ENCODE measurements at regions not wholly inside any gene's neighbourhood (a gene's known extent, or its start where the extent isn't known, plus 50 kb on each side); places are given as distances from the start of the nearest gene placed in this dataset.

GRCh38 chr2:66899109-66899508 lies 464.2 kb downstream of the MEIS1 start:
- Histone ChIP-seq H3K4me3 (no peak overlapping the region), H3K27me3 (no peaks in the 10 kb centered on the region), H3K9ac (no peak overlapping the region), H3K4me1 (no peaks in the 10 kb centered on the region), H4K20me1 (no peaks in the 10 kb centered on the region), H3K36me3 (no peaks in the 10 kb centered on the region), H3K9me3 (no peaks in the 10 kb centered on the region), H3K27ac (no peak overlapping the region), H3K4me2 (no peak overlapping the region)
- no peak for TF ChIP-seq Cebpa-rat (IDR thresholded peaks at IDR 0.05)

- Histone ChIP-seq H3K4me3 (no peak overlapping the region), H3K9me3 (no peaks in the 10 kb centered on the region), H3K4me1 (no peaks in the 10 kb centered on the region), H3K36me3 (no peaks in the 10 kb centered on the region), H3K4me2 (no peak overlapping the region), H3K9ac (no peak overlapping the region), H3K27me3 (no peaks in the 10 kb centered on the region), H3K27ac (no peak overlapping the region), H4K20me1 (no peaks in the 10 kb centered on the region)
- no peak for TF ChIP-seq Cebpa-rat (IDR thresholded peaks at IDR 0.05)
Observed at GRCh38 chr2:66899648-66900047, 464.7 kb downstream of the MEIS1 start.

- no peak overlapping the region for H3K9ac ChIP-seq
- no peaks in the 10 kb centered on the region for H3K27me3 ChIP-seq
- no peaks in the 10 kb centered on the region for H3K9me3 ChIP-seq
- no peaks in the 10 kb centered on the region for H3K4me1 ChIP-seq
- H3K4me3 ChIP-seq = no peak overlapping the region
- H3K4me2 ChIP-seq = no peak overlapping the region
- no peak for TF ChIP-seq Cebpa-rat (IDR thresholded peaks at IDR 0.05)
- no peaks in the 10 kb centered on the region for H3K36me3 ChIP-seq
- no peak overlapping the region for H3K27ac ChIP-seq
- no peaks in the 10 kb centered on the region for H4K20me1 ChIP-seq
Observed at GRCh38 chr2:66901344-66901743, 466.4 kb downstream of the MEIS1 start.

DNA sequence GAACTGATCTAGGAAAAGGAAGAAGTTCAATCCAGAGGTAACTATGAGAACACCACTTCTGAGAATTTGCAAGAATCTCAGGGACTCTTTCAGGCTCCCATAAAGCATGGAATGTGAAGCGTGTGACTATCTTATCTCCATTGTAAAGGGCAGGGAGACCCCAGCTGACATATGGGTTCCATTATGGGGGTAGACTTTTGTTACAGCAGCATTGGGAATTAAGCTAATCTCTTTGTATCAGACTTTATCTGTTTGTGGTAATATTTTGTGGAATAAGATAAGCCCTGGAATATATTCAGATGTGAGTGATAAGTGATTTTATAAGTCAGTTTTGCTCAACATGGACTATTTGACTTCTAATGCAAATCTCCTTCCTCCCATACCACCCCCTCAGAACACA lies 468.3 kb downstream of the MEIS1 start:
- Histone ChIP-seq H3K9ac (no peak overlapping the region), H3K4me3 (no peak overlapping the region), H3K27ac (no peak overlapping the region), H3K4me2 (no peak overlapping the region), H3K27me3 (no peaks in the 10 kb centered on the region), H3K4me1 (no peaks in the 10 kb centered on the region), H3K9me3 (no peaks in the 10 kb centered on the region), H3K36me3 (no peaks in the 10 kb centered on the region), H4K20me1 (no peaks in the 10 kb centered on the region)
- TF ChIP-seq Cebpa-rat (IDR thresholded peaks at IDR 0.05) = no peak

- Histone ChIP-seq H3K4me3 (no peak overlapping the region), H3K4me2 (no peak overlapping the region), H3K4me1 (no peaks in the 10 kb centered on the region), H3K36me3 (no peaks in the 10 kb centered on the region), H3K27ac (no peak overlapping the region), H3K27me3 (no peaks in the 10 kb centered on the region), H4K20me1 (no peaks in the 10 kb centered on the region), H3K9me3 (no peaks in the 10 kb centered on the region), H3K9ac (no peak overlapping the region)
- TF ChIP-seq Cebpa-rat (IDR thresholded peaks at IDR 0.05) = no peak
Observed at GRCh38 chr2:66903745-66904465, 469.0 kb downstream of the MEIS1 start.

GRCh38 chr2:66915237-66915636 lies 480.3 kb downstream of the MEIS1 start:
- Histone ChIP-seq H3K27me3 (no peaks in the 10 kb centered on the region), H3K4me1 (no peaks in the 10 kb centered on the region), H3K4me3 (no peak overlapping the region), H3K9me3 (no peaks in the 10 kb centered on the region), H3K36me3 (no peaks in the 10 kb centered on the region), H3K4me2 (no peak overlapping the region), H3K9ac (no peak overlapping the region), H3K27ac (no peak overlapping the region), H4K20me1 (no peaks in the 10 kb centered on the region)
- TF ChIP-seq Cebpa-rat (IDR thresholded peaks at IDR 0.05) = no peak

DNA sequence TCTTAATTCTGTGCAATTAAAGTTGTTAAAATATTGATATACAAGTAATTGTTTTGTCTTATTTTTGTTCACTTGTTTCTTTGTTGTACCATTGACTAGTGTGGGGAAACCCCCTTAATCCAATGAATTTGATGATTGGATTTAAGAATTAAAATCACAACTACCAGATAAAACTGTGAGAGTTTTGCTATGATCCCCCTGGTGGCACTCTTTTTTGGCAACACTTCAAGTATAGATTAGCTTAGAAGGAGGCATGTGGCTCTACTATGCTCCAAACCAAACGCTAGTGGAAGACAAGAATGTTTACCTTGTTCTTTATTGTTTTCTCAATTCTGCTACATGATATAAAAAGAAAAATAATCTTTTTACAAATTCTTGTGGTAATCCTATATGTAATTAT lies 477.8 kb upstream of the ETAA1 start:
- H3K27me3 ChIP-seq = no peaks in the 10 kb centered on the region
- no peaks in the 10 kb centered on the region for H3K9me3 ChIP-seq
- no peak overlapping the region for H3K27ac ChIP-seq
- H3K4me3 ChIP-seq = no peak overlapping the region
- no peaks in the 10 kb centered on the region for H4K20me1 ChIP-seq
- H3K9ac ChIP-seq = no peak overlapping the region
- no peaks in the 10 kb centered on the region for H3K4me1 ChIP-seq
- no peaks in the 10 kb centered on the region for H3K36me3 ChIP-seq
- no peak for TF ChIP-seq Cebpa-rat (IDR thresholded peaks at IDR 0.05)
- H3K4me2 ChIP-seq = no peak overlapping the region

DNA sequence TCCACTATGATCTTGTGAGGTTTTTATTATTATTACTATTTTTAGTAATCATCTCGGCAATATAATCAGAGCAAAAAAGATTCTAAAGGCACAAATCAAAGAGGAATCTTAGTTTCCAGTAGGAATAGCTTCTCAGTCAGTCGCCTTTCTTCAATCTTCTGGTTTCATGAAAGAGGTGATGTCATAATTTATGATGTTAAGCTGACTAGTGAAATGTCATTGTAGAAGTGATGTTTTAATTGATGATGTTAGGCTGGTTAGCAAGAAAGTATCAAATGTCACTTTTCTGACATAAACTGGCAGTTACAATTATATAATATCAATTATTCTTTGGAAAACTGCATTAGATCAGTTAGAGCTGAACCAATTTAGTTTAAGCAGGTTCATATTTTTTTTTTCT lies 476.7 kb upstream of the ETAA1 start:
- Histone ChIP-seq H3K27me3 (no peaks in the 10 kb centered on the region), H3K27ac (no peak overlapping the region), H3K9me3 (no peaks in the 10 kb centered on the region), H3K4me3 (no peak overlapping the region), H3K4me1 (no peaks in the 10 kb centered on the region), H3K9ac (no peak overlapping the region), H3K4me2 (no peak overlapping the region), H3K36me3 (no peaks in the 10 kb centered on the region), H4K20me1 (no peaks in the 10 kb centered on the region)
- no peak for TF ChIP-seq Cebpa-rat (IDR thresholded peaks at IDR 0.05)

DNA sequence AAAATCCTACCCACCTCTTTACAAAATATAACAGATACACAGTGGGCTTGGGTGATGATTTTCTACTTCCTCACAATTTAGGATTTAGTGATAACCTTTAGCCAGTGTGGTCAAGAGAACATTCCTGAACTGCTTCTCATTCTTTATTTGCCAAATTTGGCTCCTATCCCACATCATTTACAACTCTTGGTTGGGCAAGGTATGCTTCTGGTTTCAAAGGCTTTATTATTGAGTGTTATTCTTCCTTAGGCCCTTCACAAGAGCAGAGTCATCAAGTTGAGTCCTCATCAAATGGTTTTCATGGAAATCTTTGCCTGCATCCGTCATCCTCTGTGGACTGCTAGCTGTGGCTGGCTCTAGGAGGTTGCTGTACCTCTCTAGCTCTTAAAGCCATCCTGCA lies 472.0 kb upstream of the ETAA1 start:
- Histone ChIP-seq H3K9me3 (no peaks in the 10 kb centered on the region), H3K4me3 (no peak overlapping the region), H3K27me3 (no peaks in the 10 kb centered on the region), H3K9ac (no peak overlapping the region), H3K4me1 (no peaks in the 10 kb centered on the region), H4K20me1 (no peaks in the 10 kb centered on the region), H3K27ac (no peak overlapping the region), H3K4me2 (no peak overlapping the region), H3K36me3 (no peaks in the 10 kb centered on the region)
- no peak for TF ChIP-seq Cebpa-rat (IDR thresholded peaks at IDR 0.05)

- no peak overlapping the region for H3K27ac ChIP-seq
- TF ChIP-seq Cebpa-rat (IDR thresholded peaks at IDR 0.05) = no peak
- H3K4me3 ChIP-seq = no peak overlapping the region
- no peaks in the 10 kb centered on the region for H3K4me1 ChIP-seq
- no peaks in the 10 kb centered on the region for H4K20me1 ChIP-seq
- no peaks in the 10 kb centered on the region for H3K9me3 ChIP-seq
- no peaks in the 10 kb centered on the region for H3K36me3 ChIP-seq
- no peak overlapping the region for H3K4me2 ChIP-seq
- no peaks in the 10 kb centered on the region for H3K27me3 ChIP-seq
- no peak overlapping the region for H3K9ac ChIP-seq
Observed at GRCh38 chr2:66926594-66927112, 470.5 kb upstream of the ETAA1 start.

Data from BLaER1 (cell line).